ENCODE measurements at regions not wholly inside any gene's neighbourhood (a gene's known extent, or its start where the extent isn't known, plus 50 kb on each side); places are given as distances from the start of the nearest gene placed in this dataset.

GRCh38 chr2:564471-565181, 112.6 kb downstream of the TMEM18 start:
- POLR2A ChIA-PET (ENCODE audit: partially characterized antibody) = no interaction called here

More at GRCh38 chr2:564471-565181, 112.6 kb downstream of the TMEM18 start:
- Histone ChIP-seq H3K9me3 (ENCODE audit: insufficient read depth in 2 of 2, low read depth in 1 of 2, low read length in 1 of 2) (no peaks in the 10 kb centered on the region), H3K56ac (replicated peaks; ENCODE audit: insufficient read length, low read depth, low read length) (no peak overlapping the region), H4K20me1 (replicated peaks in 1 of 2; ENCODE audit: control insufficient read depth in 1 of 2, insufficient read depth in 2 of 2, low read length in 2 of 2) (no peaks in the 10 kb centered on the region), H3K4me3 (ENCODE audit: extremely low read depth in 1 of 4, insufficient read depth in 2 of 4, low read depth in 3 of 4, low read length in 4 of 4) (no peak overlapping the region), H3K79me2 (ENCODE audit: control insufficient read depth in 1 of 2, insufficient read depth in 2 of 2, low read length in 2 of 2) (no peaks in the 10 kb centered on the region), H3K14ac (ENCODE audit: insufficient read length) (no peak overlapping the region), H4K8ac (ENCODE audit: extremely low read depth, insufficient read depth, low read length) (no peak overlapping the region), H2BK120ac (replicated peaks; ENCODE audit: low read depth, low read length) (no peak overlapping the region), H2BK5ac (ENCODE audit: low read depth, low read length) (no peak overlapping the region), H2AFZ (ENCODE audit: low read length) (no peak overlapping the region), H2AK5ac (ENCODE audit: low read depth, low read length) (no peak overlapping the region), H3K4me2 (ENCODE audit: insufficient read depth in 1 of 2, low read depth in 2 of 2, low read length in 2 of 2) (no peak overlapping the region), H3K23me2 (ENCODE audit: low read depth, low read length) (no peaks in the 10 kb centered on the region), H3K4me1 (replicated peaks in 1 of 4; ENCODE audit: control insufficient read depth in 3 of 4, insufficient read depth in 4 of 4, low read length in 3 of 4) (no peaks in the 10 kb centered on the region), H4K91ac (replicated peaks; ENCODE audit: insufficient read length, low read length) (no peak overlapping the region), H2BK20ac (ENCODE audit: low read length) (no peak overlapping the region), H4K5ac (ENCODE audit: insufficient read length, low read depth, low read length) (no peak overlapping the region), H3K4ac (replicated peaks; ENCODE audit: insufficient read length, low read depth, low read length) (no peak overlapping the region), H3K36me3 (ENCODE audit: control insufficient read depth in 2 of 4, insufficient read depth in 4 of 4, low read length in 3 of 4) (no peaks in the 10 kb centered on the region), H2BK12ac (ENCODE audit: low read depth, low read length) (no peak overlapping the region), H3K27ac (ENCODE audit: low read depth, low read length) (no peak overlapping the region), H3K18ac (ENCODE audit: extremely low read depth, low read length) (no peak overlapping the region), H3K27me3 (replicated peaks in 1 of 4; ENCODE audit: control insufficient read depth in 3 of 4, extremely low read depth in 1 of 4, insufficient read depth in 3 of 4, low read length in 3 of 4) (0 out of 7 replicates have a peak, but pooled peaks cover 0 to 3% (median 1%) of the 10 kb centered on the region in 4 experiments), H3K9ac (replicated peaks in 1 of 4; ENCODE audit: extremely low read depth in 1 of 4, low read depth in 3 of 4, low read length in 3 of 4) (no peak overlapping the region), H3K79me1 (ENCODE audit: low read depth, low read length) (no peaks in the 10 kb centered on the region), H3K23ac (ENCODE audit: insufficient read length) (no peak overlapping the region), H2BK15ac (ENCODE audit: low read length) (no peak overlapping the region)
- DNase-seq (ENCODE audit: low read depth in 1 of 2, low spot score in 2 of 2) = no peak
- WGBS, 2 experiments (ENCODE audit: extremely low coverage in 1 of 2, insufficient coverage in 1 of 2, insufficient read length in 1 of 2, insufficient replicate concordance in 2 of 2, low coverage in 1 of 2, low lambda C conversion rate in 2 of 2, missing lambda C conversion rate in 1 of 2) = 93% methylated on average over 16 of the region's 19 CpGs; no CpG with 5 or more reads in 1 of the 2 experiments
- no peak for TF ChIP-seq SRF (IDR thresholded peaks at IDR 0.05; ENCODE audit: low read depth, low read length)
- no peak for TF ChIP-seq CEBPB (IDR thresholded peaks at IDR 0.05; ENCODE audit: low read depth, low read length)
- TF ChIP-seq TCF12 (IDR thresholded peaks at IDR 0.05; ENCODE audit: low read depth, low read length) = no peak
- TF ChIP-seq FOSL1 (IDR thresholded peaks at IDR 0.05; ENCODE audit: insufficient read depth, low read depth, low read length) = no peak
- no peak for FAIRE-seq
- CTCF ChIA-PET (ENCODE audit: partially characterized antibody) = interaction anchor here (0.7 to 1.6 kb wide), 2 partner anchors 34 to 318 kb away, joined by 3 to 7 read pairs; no protein-coding TSS in a partner anchor
